ENCODE measurements at regions not wholly inside any gene's neighbourhood (a gene's known extent, or its start where the extent isn't known, plus 50 kb on each side); places are given as distances from the start of the nearest gene placed in this dataset.

- no peak for TF ChIP-seq CTCF (IDR thresholded peaks at IDR 0.05; ENCODE audit: control extremely low read depth in 1 of 3, insufficient read depth in 1 of 3, low read depth in 1 of 3, low read length in 3 of 3)
- TF ChIP-seq CEBPB (IDR thresholded peaks at IDR 0.05; ENCODE audit: low read depth, low read length) = no peak
- no peak for TF ChIP-seq EP300 (IDR thresholded peaks at IDR 0.05; ENCODE audit: borderline replicate concordance in 1 of 2, low read depth in 2 of 2, low read length in 2 of 2)
- TF ChIP-seq POLR2AphosphoS5 (IDR thresholded peaks at IDR 0.05; ENCODE audit: low read depth, low read length) = no peak
- no peak for TF ChIP-seq SP1 (IDR thresholded peaks at IDR 0.05; ENCODE audit: low read depth, low read length)
These were observed 368.3 kb downstream of the CAAP1 start for GRCh38 chr9:26524267-26524666.
